Aorta (tissue), 5 donors: ENCODE measurements at regions not wholly inside any gene's neighbourhood (a gene's known extent, or its start where the extent isn't known, plus 50 kb on each side); places are given as distances from the start of the nearest gene placed in this dataset.

ENCODE experiments used
- ATAC-seq: fragments of 200-7000 bp; cut with Tn5 transposase; one replicate; pipeline ENCODE4 v1.9.1; 2022; ENCODE audit warnings: moderate library complexity; ENCODE audit not compliant: low FRiP score
- DNase-seq, 2 donors: peaks; one replicate each; pipeline ENCODE4 v3.0.0-alpha.2; 2020
- H3K27ac ChIP-seq, 2 donors: one replicate each; pipeline ENCODE4 v1.5.1; 2013; ENCODE audit warnings: low read length in 2 of 2, mild to moderate bottlenecking in 2 of 2, moderate library complexity in 2 of 2, control low read depth in 1 of 2, inconsistent platforms in 1 of 2, low read depth in 1 of 2
- H3K27me3 ChIP-seq, 2 donors: one replicate each; pipeline ENCODE4 v1.6.1; 2013; ENCODE audit warnings: control low read depth in 1 of 2, low read length in 1 of 2, mild to moderate bottlenecking in 1 of 2, moderate library complexity in 1 of 2; ENCODE audit not compliant: insufficient read depth in 2 of 2, control insufficient read depth in 1 of 2
- H3K36me3 ChIP-seq, 2 donors: one replicate each; pipeline ENCODE4 v1.6.1; 2013; ENCODE audit warnings: control low read depth in 1 of 2, low read length in 1 of 2, mild to moderate bottlenecking in 1 of 2; ENCODE audit not compliant: insufficient read depth in 2 of 2, control insufficient read depth in 1 of 2
- H3K4me1 ChIP-seq, 2 donors: one replicate each; pipeline ENCODE4 v1.6.1; 2013; ENCODE audit warnings: low read length in 2 of 2, control low read depth in 1 of 2, mild to moderate bottlenecking in 1 of 2, moderate library complexity in 1 of 2; ENCODE audit not compliant: insufficient read depth in 2 of 2, control insufficient read depth in 1 of 2
- H3K4me3 ChIP-seq, 2 donors: one replicate each; pipeline ENCODE4 v1.5.1; 2013; ENCODE audit warnings: low read length in 2 of 2, control low read depth in 1 of 2, mild to moderate bottlenecking in 1 of 2
- H3K9me3 ChIP-seq: one replicate; pipeline ENCODE4 v1.6.1; 2013; ENCODE audit warnings: mild to moderate bottlenecking, low read length; ENCODE audit not compliant: control insufficient read depth
- WGBS, 2 donors: extraction: QIAGEN DNeasy Blood & Tissue Kit; methylation state at CpG; one replicate each; pipeline ENCODE4 v1.1.7; 2013; 5-methylcytosine and 5-hydroxymethylcytosine counted together
- intact Hi-C, 2 donors: fragments of 100-400 bp; cut with DNase I; formaldehyde crosslinking; loops; one replicate each; pipeline versions ENCODE4 v1.14.2 to v1.15.0; 2022
- donor health status: healthy with polysubstance abuse.
- donor health status: Bipolar disorder and iron deficiency.
- donor health status: DM: no; HTN: no; CAD: no.
- donor health status: DM: no; HTN: no; CAD: no.
- donor health status: DM: yes; HTN: yes; CAD: no.

DNA sequence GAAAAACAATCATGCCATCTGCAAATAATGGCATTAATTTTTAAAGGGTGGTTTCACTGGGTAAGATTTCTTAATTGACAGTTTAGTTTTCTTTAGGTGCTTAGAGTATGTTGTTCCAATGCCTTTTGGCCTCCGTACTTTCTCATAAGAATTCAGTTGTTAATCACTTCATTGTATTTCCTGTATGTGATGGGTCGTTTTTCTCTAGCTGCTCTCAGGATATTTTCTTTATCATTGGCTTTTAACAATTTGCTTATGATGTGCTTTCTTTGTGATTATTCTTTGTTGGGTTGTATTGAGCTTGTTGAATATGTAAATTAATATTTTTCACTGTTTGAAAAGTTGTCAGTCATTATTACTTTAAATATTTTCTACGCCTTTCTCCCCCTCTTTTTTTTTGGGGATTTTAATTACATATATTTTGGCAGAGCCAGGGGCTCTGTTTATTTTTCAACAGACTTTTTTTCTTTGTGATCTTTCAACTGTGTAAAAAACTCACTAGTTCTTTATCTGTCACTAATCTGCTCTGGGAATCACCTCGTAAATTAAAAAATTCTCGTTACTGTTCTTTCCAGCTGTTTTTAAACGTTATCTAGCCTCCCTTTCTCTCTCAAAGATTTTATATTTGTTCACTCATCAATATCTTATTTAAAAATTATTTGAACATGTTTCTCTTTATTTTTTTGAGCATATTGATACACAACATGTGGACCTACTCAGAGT, 56.2 kb upstream of the IL1R1 start:
- WGBS, 2 donors: 72 to 76% methylated on average over 6 of the region's 6 CpGs
- DNase-seq (no peak), ATAC-seq (no peak)
- intact Hi-C loops: no loop called here
- H3K9me3 ChIP-seq: no peaks in the 10 kb centered on the region
- H3K27ac ChIP-seq: no peak overlapping the region
- no peaks in the 10 kb centered on the region for H3K36me3 ChIP-seq
- H3K4me3 ChIP-seq: no peak overlapping the region
- H3K4me1 ChIP-seq: peaks cover 0 to 2% of the 10 kb centered on the region in 2 donors
- H3K27me3 ChIP-seq: no peaks in the 10 kb centered on the region

DNA sequence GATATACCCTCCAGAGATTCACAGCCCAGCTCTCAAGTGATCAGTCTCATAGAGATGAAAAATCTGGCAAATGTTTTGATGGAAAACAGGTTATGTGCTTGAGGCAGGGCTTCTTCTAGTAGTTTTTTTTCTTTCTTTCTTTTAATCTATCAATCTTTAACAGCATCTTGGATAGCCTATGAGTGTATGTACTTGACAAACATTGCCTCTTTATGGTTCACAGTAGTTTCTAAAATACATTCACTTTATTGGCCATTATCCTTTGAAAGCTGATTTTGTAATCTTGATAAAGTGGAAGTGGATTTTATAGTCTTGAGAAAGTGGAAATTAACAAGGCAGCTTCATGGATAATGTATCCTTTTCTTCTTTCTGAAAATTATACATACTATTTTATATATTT, 51.4 kb upstream of the IL1R1 start:
- no peaks in the 10 kb centered on the region for H3K9me3 ChIP-seq
- intact Hi-C loops: no loop called here

DNA sequence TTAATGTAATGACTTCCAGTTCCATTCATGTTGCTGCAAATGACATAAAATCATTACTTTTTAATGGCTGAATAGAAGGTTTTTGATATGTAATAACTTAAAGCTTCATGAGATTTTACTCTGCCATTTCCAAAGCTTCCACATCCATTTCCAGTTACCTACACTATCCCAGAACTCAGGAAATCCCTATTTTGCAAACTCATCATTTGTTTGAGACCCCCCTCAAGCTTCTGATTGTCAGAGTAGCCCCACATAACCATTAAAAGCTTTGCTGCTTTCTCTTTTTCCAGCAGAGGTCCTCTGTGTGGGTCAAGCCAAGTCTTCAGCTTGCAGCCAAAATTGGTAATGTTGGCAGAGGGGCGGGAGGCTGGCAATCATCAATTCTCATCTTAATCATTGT, 50.6 kb upstream of the IL1R1 start:
- H3K27ac ChIP-seq: no peak overlapping the region
- no peak for DNase-seq
- H3K9me3 ChIP-seq: no peaks in the 10 kb centered on the region
- H3K36me3 ChIP-seq: no peaks in the 10 kb centered on the region
- no peak for ATAC-seq
- WGBS, 2 donors: 96 to 97% methylated on average over 1 of the region's 1 CpG
- no peaks in the 10 kb centered on the region for H3K27me3 ChIP-seq
- intact Hi-C loops: no loop called here
- H3K4me1 ChIP-seq: no peaks in the 10 kb centered on the region
- H3K4me3 ChIP-seq: no peak overlapping the region

More for the DNA sequence above, 51.4 kb upstream of the IL1R1 start:
- no peaks in the 10 kb centered on the region for H3K27me3 ChIP-seq
- no peak overlapping the region for H3K4me3 ChIP-seq
- H3K4me1 ChIP-seq: no peaks in the 10 kb centered on the region
- ATAC-seq: no peak
- no peak overlapping the region for H3K27ac ChIP-seq
- no peak for DNase-seq
- H3K36me3 ChIP-seq: no peaks in the 10 kb centered on the region

DNA sequence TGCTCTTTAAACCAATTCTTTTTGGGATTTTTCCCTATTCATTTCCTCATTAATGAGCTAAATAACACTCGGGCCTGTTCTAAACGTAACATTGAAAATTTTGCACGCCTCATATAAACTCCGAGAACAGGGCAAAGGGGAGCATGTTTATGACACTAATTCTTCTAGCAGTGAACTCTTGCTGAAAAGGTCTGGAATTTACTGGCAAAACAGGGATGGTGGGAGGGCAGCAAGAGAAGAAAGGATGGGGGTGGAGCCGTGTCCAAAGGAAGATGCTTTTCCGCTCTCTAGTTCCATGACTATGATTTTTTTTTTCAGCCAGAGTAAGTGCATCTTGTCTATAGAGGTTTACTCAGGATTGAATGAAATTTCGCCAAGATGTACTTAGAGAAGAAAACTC, 50.0 kb upstream of the IL1R1 start:
- no peaks in the 10 kb centered on the region for H3K27me3 ChIP-seq
- DNase-seq: no peak

More for the DNA sequence above, 50.0 kb upstream of the IL1R1 start:
- H3K27ac ChIP-seq: no peak overlapping the region
- H3K4me3 ChIP-seq: no peak overlapping the region
- no peak for ATAC-seq
- intact Hi-C loops: no loop called here
- H3K36me3 ChIP-seq: no peaks in the 10 kb centered on the region
- H3K9me3 ChIP-seq: no peaks in the 10 kb centered on the region
- 87 to 93% methylated on average over 7 of the region's 7 CpGs for WGBS, 2 donors
- no peaks in the 10 kb centered on the region for H3K4me1 ChIP-seq
